ENCODE measurements at regions not wholly inside any gene's neighbourhood (a gene's known extent, or its start where the extent isn't known, plus 50 kb on each side); places are given as distances from the start of the nearest gene placed in this dataset.

DNA sequence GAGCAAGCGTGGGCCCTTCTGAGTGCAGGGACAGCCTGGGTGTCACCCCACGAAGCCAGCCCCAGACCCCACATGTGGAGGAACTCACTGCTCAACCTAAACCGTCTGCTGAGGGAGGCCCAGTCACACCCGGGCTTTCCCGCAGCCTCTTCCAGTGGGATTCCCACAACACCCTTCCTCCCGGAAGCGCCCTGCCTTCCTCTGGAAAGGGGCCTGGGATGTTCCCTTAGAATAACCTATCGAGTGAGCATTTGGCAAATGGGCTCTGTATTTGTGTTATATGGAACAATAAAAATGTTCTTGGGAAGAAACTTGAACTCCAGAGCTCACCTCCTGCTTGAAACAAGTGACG is 100.0 kb upstream of the DUSP22 start:
- TF ChIP-seq POLR2A (IDR thresholded peaks at IDR 0.05; ENCODE audit: extremely low read depth, insufficient read length) (no peak), CTCF (IDR thresholded peaks at IDR 0.05; ENCODE audit: low read depth, low read length) (no peak)
